BLaER1 (cell line): ENCODE measurements at regions not wholly inside any gene's neighbourhood (a gene's known extent, or its start where the extent isn't known, plus 50 kb on each side); places are given as distances from the start of the nearest gene placed in this dataset.
"Not testable (repeated sequence)": the region's sequence is repeated elsewhere in the genome, so short reads cannot be mapped to it uniquely, and the experiment has no call there.

ENCODE experiments used
- H3K27ac ChIP-seq: shearing (Covaris generic); formaldehyde crosslinking; 2 replicates; pipeline ENCODE4 v1.8.1; 2022
- H3K27me3 ChIP-seq: shearing (Covaris generic); formaldehyde crosslinking; 2 replicates; pipeline ENCODE4 v1.8.1; 2022
- H3K36me3 ChIP-seq: shearing (Covaris generic); formaldehyde crosslinking; 2 replicates; pipeline ENCODE4 v1.8.1; 2022
- H3K4me1 ChIP-seq: shearing (Covaris generic); formaldehyde crosslinking; 2 replicates; pipeline ENCODE4 v1.8.1; 2022
- H3K4me2 ChIP-seq: shearing (Covaris generic); formaldehyde crosslinking; 2 replicates; pipeline ENCODE4 v1.8.1; 2022
- H3K4me3 ChIP-seq: shearing (Covaris generic); formaldehyde crosslinking; 2 replicates; pipeline ENCODE4 v1.8.1; 2022
- H3K9ac ChIP-seq: shearing (Covaris generic); formaldehyde crosslinking; 2 replicates; pipeline ENCODE4 v1.8.1; 2022
- H3K9me3 ChIP-seq: shearing (Covaris generic); formaldehyde crosslinking; 2 replicates; pipeline ENCODE4 v1.8.1; 2022
- H4K20me1 ChIP-seq: shearing (Covaris generic); formaldehyde crosslinking; 2 replicates; pipeline ENCODE4 v1.8.1; 2022
- Cebpa-rat ChIP-seq: shearing (Covaris generic); IDR thresholded peaks from 2 replicates; pipeline ENCODE4 v1.8.1; 2022

- not testable (repeated sequence) for H4K20me1 ChIP-seq, H3K9ac ChIP-seq, H3K9me3 ChIP-seq, H3K36me3 ChIP-seq, H3K27me3 ChIP-seq, H3K4me3 ChIP-seq, H3K27ac ChIP-seq
- H3K4me1 ChIP-seq: peaks cover 13% of the 10 kb centered on the region
- peak overlapping the region; percentile 55 for H3K4me2 ChIP-seq
Measured at GRCh38 chr4:74505355-74505978, 60.5 kb downstream of the AREG start.

- not testable (repeated sequence) for H3K4me2 ChIP-seq
Measured at GRCh38 chr4:74509363-74509762, 64.4 kb downstream of the AREG start.

GRCh38 chr4:74516303-74516702 lies 71.4 kb downstream of the AREG start:
- Histone ChIP-seq H4K20me1 (no peaks in the 10 kb centered on the region), H3K36me3 (no peaks in the 10 kb centered on the region), H3K27me3 (no peaks in the 10 kb centered on the region), H3K4me3 (no peak overlapping the region), H3K4me2 (no peak overlapping the region), H3K9me3 (no peaks in the 10 kb centered on the region), H3K9ac (no peak overlapping the region), H3K27ac (no peak overlapping the region), H3K4me1 (no peaks in the 10 kb centered on the region)
- no peak for TF ChIP-seq Cebpa-rat

More at GRCh38 chr4:74509363-74509762, 64.4 kb downstream of the AREG start:
- not testable (repeated sequence) for H4K20me1 ChIP-seq, H3K9ac ChIP-seq, H3K4me1 ChIP-seq, H3K27ac ChIP-seq, H3K27me3 ChIP-seq, H3K36me3 ChIP-seq, H3K9me3 ChIP-seq, H3K4me3 ChIP-seq

GRCh38 chr4:74517996-74518395 lies 73.1 kb downstream of the AREG start:
- H3K4me1 ChIP-seq: no peaks in the 10 kb centered on the region
- no peak overlapping the region for H3K4me2 ChIP-seq
- no peak overlapping the region for H3K27ac ChIP-seq
- H4K20me1 ChIP-seq: no peaks in the 10 kb centered on the region
- H3K9ac ChIP-seq: no peak overlapping the region
- no peaks in the 10 kb centered on the region for H3K36me3 ChIP-seq
- H3K9me3 ChIP-seq: no peaks in the 10 kb centered on the region
- no peak overlapping the region for H3K4me3 ChIP-seq
- no peaks in the 10 kb centered on the region for H3K27me3 ChIP-seq
- TF ChIP-seq Cebpa-rat: no peak

GRCh38 chr4:74522251-74522991 lies 77.5 kb downstream of the AREG start:
- no peaks in the 10 kb centered on the region for H3K36me3 ChIP-seq
- no peaks in the 10 kb centered on the region for H3K4me1 ChIP-seq
- no peaks in the 10 kb centered on the region for H4K20me1 ChIP-seq
- H3K9ac ChIP-seq: no peak overlapping the region
- no peaks in the 10 kb centered on the region for H3K27me3 ChIP-seq
- no peak overlapping the region for H3K4me2 ChIP-seq
- H3K4me3 ChIP-seq: no peak overlapping the region
- no peaks in the 10 kb centered on the region for H3K9me3 ChIP-seq
- no peak overlapping the region for H3K27ac ChIP-seq
- no peak for TF ChIP-seq Cebpa-rat

- no peak for TF ChIP-seq Cebpa-rat
- H3K36me3 ChIP-seq: no peaks in the 10 kb centered on the region
- no peak overlapping the region for H3K4me3 ChIP-seq
- H3K4me2 ChIP-seq: no peak overlapping the region
- no peaks in the 10 kb centered on the region for H4K20me1 ChIP-seq
- no peaks in the 10 kb centered on the region for H3K4me1 ChIP-seq
- no peaks in the 10 kb centered on the region for H3K9me3 ChIP-seq
- H3K27ac ChIP-seq: no peak overlapping the region
- no peak overlapping the region for H3K9ac ChIP-seq
- no peaks in the 10 kb centered on the region for H3K27me3 ChIP-seq
Measured at GRCh38 chr4:74523096-74523495, 78.2 kb downstream of the AREG start.

- Histone ChIP-seq H3K27ac (no peak overlapping the region), H3K9me3 (no peaks in the 10 kb centered on the region)
- TF ChIP-seq Cebpa-rat: no peak
Measured at GRCh38 chr4:74524985-74525384, 80.0 kb downstream of the AREG start.

GRCh38 chr4:74527049-74527448 lies 82.1 kb downstream of the AREG start:
- Histone ChIP-seq H3K9ac (no peak overlapping the region), H3K4me1 (no peaks in the 10 kb centered on the region), H4K20me1 (no peaks in the 10 kb centered on the region), H3K27ac (no peak overlapping the region), H3K36me3 (no peaks in the 10 kb centered on the region), H3K4me2 (no peak overlapping the region), H3K9me3 (no peaks in the 10 kb centered on the region), H3K27me3 (no peaks in the 10 kb centered on the region), H3K4me3 (no peak overlapping the region)
- no peak for TF ChIP-seq Cebpa-rat

More at GRCh38 chr4:74524985-74525384, 80.0 kb downstream of the AREG start:
- no peaks in the 10 kb centered on the region for H3K36me3 ChIP-seq
- no peaks in the 10 kb centered on the region for H3K4me1 ChIP-seq
- no peak overlapping the region for H3K4me2 ChIP-seq
- H3K9ac ChIP-seq: no peak overlapping the region
- H3K27me3 ChIP-seq: no peaks in the 10 kb centered on the region
- no peaks in the 10 kb centered on the region for H4K20me1 ChIP-seq
- H3K4me3 ChIP-seq: no peak overlapping the region

- Histone ChIP-seq H3K4me1 (no peaks in the 10 kb centered on the region), H3K27ac (no peak overlapping the region), H3K27me3 (no peaks in the 10 kb centered on the region), H3K36me3 (no peaks in the 10 kb centered on the region), H3K4me3 (no peak overlapping the region), H3K9me3 (no peaks in the 10 kb centered on the region), H3K4me2 (no peak overlapping the region), H4K20me1 (no peaks in the 10 kb centered on the region), H3K9ac (no peak overlapping the region)
- no peak for TF ChIP-seq Cebpa-rat
Measured at GRCh38 chr4:74528178-74528577, 83.2 kb downstream of the AREG start.

- Histone ChIP-seq H3K27ac (no peak overlapping the region), H3K36me3 (no peaks in the 10 kb centered on the region), H3K4me1 (no peaks in the 10 kb centered on the region)
Measured at GRCh38 chr4:74529284-74530041, 84.5 kb downstream of the AREG start.

More at GRCh38 chr4:74529284-74530041, 84.5 kb downstream of the AREG start:
- H3K9me3 ChIP-seq: no peaks in the 10 kb centered on the region
- no peak for TF ChIP-seq Cebpa-rat
- no peak overlapping the region for H3K4me2 ChIP-seq
- no peaks in the 10 kb centered on the region for H3K27me3 ChIP-seq
- no peaks in the 10 kb centered on the region for H4K20me1 ChIP-seq
- no peak overlapping the region for H3K9ac ChIP-seq
- H3K4me3 ChIP-seq: no peak overlapping the region
